Uterus (tissue), 2 donors: ENCODE measurements at regions not wholly inside any gene's neighbourhood (a gene's known extent, or its start where the extent isn't known, plus 50 kb on each side); places are given as distances from the start of the nearest gene placed in this dataset.

Experiments used
- POLR2A ChIP-seq, 2 donors: fragments of 450-650 bp; IDR thresholded peaks; one replicate each; pipeline ENCODE4 v1.6.1; 2016; ENCODE audit warnings: antibody characterized with exemption in 2 of 2, mild to moderate bottlenecking in 1 of 2, moderate library complexity in 1 of 2
- TF ChIP-seq, protein P1 (sequence below), 4 experiments: fragments of 200-600 bp in 2 of 4; fragments of 450-650 bp in 2 of 4; sonication (generic) in 2 of 4; IDR thresholded peaks; one replicate each; pipeline ENCODE4 v1.5.1; 2016 to 2019; ENCODE audit warnings: antibody characterized with exemption in 4 of 4, mild to moderate bottlenecking in 2 of 4, moderate library complexity in 1 of 4

DNA sequence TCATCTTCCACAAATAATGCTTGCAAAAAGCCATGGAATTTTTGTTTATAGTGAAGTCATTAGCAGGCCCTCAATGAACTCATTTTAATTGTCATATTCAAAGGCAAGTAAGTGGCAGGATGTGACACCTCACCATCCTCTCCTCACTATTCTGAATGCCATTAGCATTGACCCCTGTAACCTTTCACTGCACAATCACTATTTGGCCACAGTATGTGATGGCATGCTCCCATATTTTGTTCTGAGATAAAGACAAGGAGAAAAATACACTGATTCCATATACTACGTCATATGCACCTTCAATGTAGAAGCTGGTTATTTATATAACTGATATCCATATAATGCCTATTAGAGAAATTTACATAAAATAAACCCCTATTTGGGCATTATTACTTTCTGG lies 1443.2 kb downstream of the SUCLG1 start:
- TF ChIP-seq, protein P1, sequence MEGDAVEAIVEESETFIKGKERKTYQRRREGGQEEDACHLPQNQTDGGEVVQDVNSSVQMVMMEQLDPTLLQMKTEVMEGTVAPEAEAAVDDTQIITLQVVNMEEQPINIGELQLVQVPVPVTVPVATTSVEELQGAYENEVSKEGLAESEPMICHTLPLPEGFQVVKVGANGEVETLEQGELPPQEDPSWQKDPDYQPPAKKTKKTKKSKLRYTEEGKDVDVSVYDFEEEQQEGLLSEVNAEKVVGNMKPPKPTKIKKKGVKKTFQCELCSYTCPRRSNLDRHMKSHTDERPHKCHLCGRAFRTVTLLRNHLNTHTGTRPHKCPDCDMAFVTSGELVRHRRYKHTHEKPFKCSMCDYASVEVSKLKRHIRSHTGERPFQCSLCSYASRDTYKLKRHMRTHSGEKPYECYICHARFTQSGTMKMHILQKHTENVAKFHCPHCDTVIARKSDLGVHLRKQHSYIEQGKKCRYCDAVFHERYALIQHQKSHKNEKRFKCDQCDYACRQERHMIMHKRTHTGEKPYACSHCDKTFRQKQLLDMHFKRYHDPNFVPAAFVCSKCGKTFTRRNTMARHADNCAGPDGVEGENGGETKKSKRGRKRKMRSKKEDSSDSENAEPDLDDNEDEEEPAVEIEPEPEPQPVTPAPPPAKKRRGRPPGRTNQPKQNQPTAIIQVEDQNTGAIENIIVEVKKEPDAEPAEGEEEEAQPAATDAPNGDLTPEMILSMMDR (IDR thresholded peaks at IDR 0.05), result no peak
- TF ChIP-seq POLR2A (IDR thresholded peaks at IDR 0.05), result no peak
